ENCODE measurements at regions not wholly inside any gene's neighbourhood (a gene's known extent, or its start where the extent isn't known, plus 50 kb on each side); places are given as distances from the start of the nearest gene placed in this dataset.

DNA sequence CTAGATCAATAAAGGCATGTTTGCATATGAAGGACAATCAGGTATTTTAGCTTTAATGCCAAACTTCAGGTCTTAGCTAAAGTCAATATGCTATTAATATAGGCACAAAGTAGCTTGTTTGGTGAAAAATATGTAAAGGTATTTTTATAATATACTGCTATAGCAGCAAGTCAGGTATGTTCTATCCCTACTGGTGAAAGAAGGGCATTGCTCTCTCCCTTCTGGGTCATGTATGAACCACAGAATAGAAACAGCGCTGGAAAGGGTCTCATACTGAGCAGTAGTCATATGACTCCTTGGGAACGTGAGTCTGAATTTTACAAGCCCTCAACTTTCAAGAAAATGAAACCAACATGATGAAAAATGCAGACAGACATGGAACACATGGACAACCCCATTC lies 314.6 kb downstream of the GRIN2B start:
- no peak for TF ChIP-seq POLR2A (IDR thresholded peaks at IDR 0.05; ENCODE audit: borderline replicate concordance, extremely low read depth, insufficient read depth, insufficient read length)
- no peak for TF ChIP-seq ZNF274 (IDR thresholded peaks at IDR 0.05; ENCODE audit: low read depth, low read length)
- TF ChIP-seq, protein P1, sequence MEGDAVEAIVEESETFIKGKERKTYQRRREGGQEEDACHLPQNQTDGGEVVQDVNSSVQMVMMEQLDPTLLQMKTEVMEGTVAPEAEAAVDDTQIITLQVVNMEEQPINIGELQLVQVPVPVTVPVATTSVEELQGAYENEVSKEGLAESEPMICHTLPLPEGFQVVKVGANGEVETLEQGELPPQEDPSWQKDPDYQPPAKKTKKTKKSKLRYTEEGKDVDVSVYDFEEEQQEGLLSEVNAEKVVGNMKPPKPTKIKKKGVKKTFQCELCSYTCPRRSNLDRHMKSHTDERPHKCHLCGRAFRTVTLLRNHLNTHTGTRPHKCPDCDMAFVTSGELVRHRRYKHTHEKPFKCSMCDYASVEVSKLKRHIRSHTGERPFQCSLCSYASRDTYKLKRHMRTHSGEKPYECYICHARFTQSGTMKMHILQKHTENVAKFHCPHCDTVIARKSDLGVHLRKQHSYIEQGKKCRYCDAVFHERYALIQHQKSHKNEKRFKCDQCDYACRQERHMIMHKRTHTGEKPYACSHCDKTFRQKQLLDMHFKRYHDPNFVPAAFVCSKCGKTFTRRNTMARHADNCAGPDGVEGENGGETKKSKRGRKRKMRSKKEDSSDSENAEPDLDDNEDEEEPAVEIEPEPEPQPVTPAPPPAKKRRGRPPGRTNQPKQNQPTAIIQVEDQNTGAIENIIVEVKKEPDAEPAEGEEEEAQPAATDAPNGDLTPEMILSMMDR (IDR thresholded peaks at IDR 0.05 in 2 of 3, conservative IDR thresholded peaks at IDR 0.05 in 1 of 3; ENCODE audit: borderline replicate concordance in 1 of 3, insufficient read depth in 1 of 3, low read depth in 2 of 3, low read length in 2 of 3) = peak in 1 of 3 experiments; percentile 31; a peak in 1 of 6 replicates
- no peak for TF ChIP-seq POLR2AphosphoS5 (IDR thresholded peaks at IDR 0.05; ENCODE audit: low read depth, low read length)
- TF ChIP-seq EZH2phosphoT487 (IDR thresholded peaks at IDR 0.05; ENCODE audit: borderline replicate concordance) = no peak
- no peak for TF ChIP-seq YY1 (IDR thresholded peaks at IDR 0.05; ENCODE audit: extremely low read depth, insufficient replicate concordance, low read depth, low read length)
- TF ChIP-seq ZFX (IDR thresholded peaks at IDR 0.05) = no peak

Data from HCT116 (cell line).